ENCODE measurements at regions not wholly inside any gene's neighbourhood (a gene's known extent, or its start where the extent isn't known, plus 50 kb on each side); places are given as distances from the start of the nearest gene placed in this dataset.

DNA sequence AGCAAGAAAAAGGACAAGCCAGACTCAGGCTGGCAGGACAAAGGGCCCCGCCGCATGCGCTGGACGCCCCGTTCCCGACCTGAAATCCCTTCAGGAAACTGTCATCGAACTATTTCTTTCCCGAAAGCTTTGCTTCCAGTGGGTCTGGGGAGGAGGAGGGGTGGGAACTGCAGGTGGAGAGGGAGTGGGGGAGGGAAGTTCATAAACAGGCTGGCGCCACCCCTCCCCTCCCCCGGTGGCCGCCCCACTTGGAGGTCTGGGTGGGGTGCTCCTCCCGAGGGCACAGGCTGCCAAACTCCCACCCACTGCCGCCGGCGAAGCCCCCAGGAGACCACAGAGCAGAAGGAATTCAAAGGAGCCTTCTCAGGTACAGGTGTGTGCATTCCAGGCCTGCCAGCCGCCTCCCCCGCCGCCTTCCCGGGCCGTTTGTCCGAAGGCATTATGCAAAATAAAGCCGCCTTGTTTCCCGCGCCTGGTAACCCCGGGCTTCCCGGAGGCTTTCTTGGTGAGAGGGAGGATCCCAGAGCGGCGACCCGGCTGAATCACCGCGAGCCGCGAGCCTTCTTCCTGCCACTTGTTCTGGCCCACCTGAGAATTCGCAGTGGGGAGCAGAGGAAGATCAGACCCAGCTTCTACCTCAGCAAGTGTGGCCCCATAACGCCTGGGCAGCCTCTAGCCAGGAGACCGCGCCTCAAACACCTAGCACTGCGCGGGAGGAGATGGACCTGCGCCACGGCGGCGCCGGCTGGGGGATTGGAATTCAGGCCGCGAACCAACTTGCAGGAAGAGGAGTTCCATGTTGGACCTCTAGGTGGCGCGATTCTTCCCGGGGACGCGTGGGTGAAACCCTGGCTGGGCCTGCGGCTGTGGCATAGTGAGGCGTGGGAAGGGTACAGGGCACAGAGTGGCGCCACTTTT, 101.9 kb downstream of the FOXI3 start:
- peaks cover 0 to 4% (median 0%) of the 10 kb centered on the region in 3 donors for H3K9me3 ChIP-seq (ENCODE audit: control extremely low read depth in 1 of 3, control insufficient read depth in 2 of 3, insufficient read depth in 1 of 3, low read length in 2 of 3)
- no peak overlapping the region for H3K27ac ChIP-seq (ENCODE audit: low read length in 2 of 2)
- ATAC-seq (ENCODE audit: low read depth) (peak; percentile 41), DNase-seq (peak; percentile 72)
- Mint-ChIP-seq H3K4me3 (peak overlapping the region; percentile 63), H3K27ac (no peak overlapping the region), H3K4me1 (peaks cover 4% of the 10 kb centered on the region), H3K27me3 (peaks cover 46% of the 10 kb centered on the region), H3K9me3 (ENCODE audit: insufficient read depth) (no peaks in the 10 kb centered on the region)
- H3K36me3 ChIP-seq (replicated peaks in 1 of 2; ENCODE audit: control extremely low read depth in 1 of 2, control insufficient read depth in 1 of 2, extremely low read depth in 1 of 2, insufficient read depth in 2 of 2, low read length in 1 of 2): no peaks in the 10 kb centered on the region
- TF ChIP-seq, protein P1, sequence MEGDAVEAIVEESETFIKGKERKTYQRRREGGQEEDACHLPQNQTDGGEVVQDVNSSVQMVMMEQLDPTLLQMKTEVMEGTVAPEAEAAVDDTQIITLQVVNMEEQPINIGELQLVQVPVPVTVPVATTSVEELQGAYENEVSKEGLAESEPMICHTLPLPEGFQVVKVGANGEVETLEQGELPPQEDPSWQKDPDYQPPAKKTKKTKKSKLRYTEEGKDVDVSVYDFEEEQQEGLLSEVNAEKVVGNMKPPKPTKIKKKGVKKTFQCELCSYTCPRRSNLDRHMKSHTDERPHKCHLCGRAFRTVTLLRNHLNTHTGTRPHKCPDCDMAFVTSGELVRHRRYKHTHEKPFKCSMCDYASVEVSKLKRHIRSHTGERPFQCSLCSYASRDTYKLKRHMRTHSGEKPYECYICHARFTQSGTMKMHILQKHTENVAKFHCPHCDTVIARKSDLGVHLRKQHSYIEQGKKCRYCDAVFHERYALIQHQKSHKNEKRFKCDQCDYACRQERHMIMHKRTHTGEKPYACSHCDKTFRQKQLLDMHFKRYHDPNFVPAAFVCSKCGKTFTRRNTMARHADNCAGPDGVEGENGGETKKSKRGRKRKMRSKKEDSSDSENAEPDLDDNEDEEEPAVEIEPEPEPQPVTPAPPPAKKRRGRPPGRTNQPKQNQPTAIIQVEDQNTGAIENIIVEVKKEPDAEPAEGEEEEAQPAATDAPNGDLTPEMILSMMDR (IDR thresholded peaks at IDR 0.05): peak; percentile 84
- no peak for TF ChIP-seq EZH2 (IDR thresholded peaks at IDR 0.05; ENCODE audit: borderline replicate concordance, insufficient read depth, low read depth, low read length, poor library complexity, severe bottlenecking)
- peak overlapping the region; percentile 79 for H2AFZ ChIP-seq (ENCODE audit: insufficient read depth, low read depth, low read length, poor library complexity, severe bottlenecking)
- H4K20me1 ChIP-seq (ENCODE audit: control insufficient read depth, insufficient read depth, low read length, poor library complexity, severe bottlenecking): no peaks in the 10 kb centered on the region
- H3K4me1 ChIP-seq (ENCODE audit: control insufficient read depth in 2 of 2, insufficient read depth in 2 of 2, low read length in 2 of 2): peaks cover 8 to 9% of the 10 kb centered on the region in 2 donors
- intact Hi-C loops (cut with micrococcal nuclease): no loop called here
- WGBS (ENCODE audit: insufficient coverage): 14% methylated on average over 46 of the region's 54 CpGs
- H3K4me2 ChIP-seq (replicated peaks; ENCODE audit: low read depth, low read length, poor library complexity, severe bottlenecking): peak overlapping the region; percentile 76
- H3K27me3 ChIP-seq (replicated peaks in 1 of 4; ENCODE audit: control extremely low read depth in 1 of 4, control insufficient read depth in 3 of 4, insufficient read depth in 4 of 4, low read length in 3 of 4): peaks cover 0 to 28% (median 15%) of the 10 kb centered on the region in 4 experiments
- no peaks in the 10 kb centered on the region for H3K79me2 ChIP-seq (ENCODE audit: control insufficient read depth, insufficient read depth, low read length)
- ChIA-PET POLR2A (no interaction called here), CTCF (interaction anchor here (0.9 to 1.3 kb wide), 2 partner anchors 9 to 23 kb away, joined by 3 to 4 read pairs; no protein-coding TSS in a partner anchor)
- peak overlapping the region in 4 of 5 experiments; percentile 17 to 39 (median 34) for H3K4me3 ChIP-seq (ENCODE audit: control extremely low read depth in 1 of 5, extremely low read depth in 1 of 5, insufficient read depth in 1 of 5, low read depth in 2 of 5, low read length in 4 of 5)
- peak overlapping the region; percentile 60 for H3K9ac ChIP-seq (ENCODE audit: low read length)

DNA sequence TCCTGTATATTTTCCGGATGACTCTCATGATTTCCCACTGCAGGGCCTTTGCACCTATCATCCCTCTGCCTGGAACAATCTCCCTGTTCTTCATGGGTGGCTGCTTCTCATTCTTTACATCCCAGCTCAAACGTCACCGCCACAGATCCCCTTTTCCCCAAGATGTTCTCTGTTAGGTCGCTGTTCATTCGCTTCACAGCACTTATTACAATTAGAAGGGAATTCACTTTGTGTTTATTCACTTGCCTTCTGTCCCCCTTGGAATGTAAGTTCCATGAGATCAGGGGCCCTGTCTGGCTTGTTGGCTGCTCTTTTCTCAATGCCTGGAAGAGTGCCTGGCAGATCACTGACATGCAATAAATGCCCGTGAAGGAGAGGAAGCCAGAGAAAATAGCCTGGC, 106.7 kb downstream of the FOXI3 start:
- H3K79me2 ChIP-seq (ENCODE audit: control insufficient read depth, insufficient read depth, low read length): no peaks in the 10 kb centered on the region
- no peaks in the 10 kb centered on the region for H4K20me1 ChIP-seq (ENCODE audit: control insufficient read depth, insufficient read depth, low read length, poor library complexity, severe bottlenecking)
- peaks cover 0 to 17% (median 9%) of the 10 kb centered on the region in 4 experiments for H3K27me3 ChIP-seq (replicated peaks in 1 of 4; ENCODE audit: control extremely low read depth in 1 of 4, control insufficient read depth in 3 of 4, insufficient read depth in 4 of 4, low read length in 3 of 4)
- H3K4me2 ChIP-seq (replicated peaks; ENCODE audit: low read depth, low read length, poor library complexity, severe bottlenecking): no peak overlapping the region
- no peaks in the 10 kb centered on the region for H3K36me3 ChIP-seq (replicated peaks in 1 of 2; ENCODE audit: control extremely low read depth in 1 of 2, control insufficient read depth in 1 of 2, extremely low read depth in 1 of 2, insufficient read depth in 2 of 2, low read length in 1 of 2)
- H3K27me3 Mint-ChIP-seq: peaks cover 21% of the 10 kb centered on the region
- no peak for TF ChIP-seq EZH2 (IDR thresholded peaks at IDR 0.05; ENCODE audit: borderline replicate concordance, insufficient read depth, low read depth, low read length, poor library complexity, severe bottlenecking)
- TF ChIP-seq, protein P1 (IDR thresholded peaks at IDR 0.05): no peak
- POLR2A ChIA-PET: no interaction called here
- WGBS (ENCODE audit: insufficient coverage): 90% methylated on average over 3 of the region's 6 CpGs
- no peak overlapping the region for H3K27ac ChIP-seq (ENCODE audit: low read length in 2 of 2)
- no peak overlapping the region for H2AFZ ChIP-seq (ENCODE audit: insufficient read depth, low read depth, low read length, poor library complexity, severe bottlenecking)
- peaks cover 0 to 2% (median 0%) of the 10 kb centered on the region in 3 donors for H3K9me3 ChIP-seq (ENCODE audit: control extremely low read depth in 1 of 3, control insufficient read depth in 2 of 3, insufficient read depth in 1 of 3, low read length in 2 of 3)
- ATAC-seq (ENCODE audit: low read depth) (no peak), DNase-seq (no peak)
- H3K4me1 ChIP-seq (ENCODE audit: control insufficient read depth in 2 of 2, insufficient read depth in 2 of 2, low read length in 2 of 2): peaks cover 5 to 6% of the 10 kb centered on the region in 2 donors
- intact Hi-C loops (cut with micrococcal nuclease): no loop called here
- H3K4me1 Mint-ChIP-seq: peaks cover 1% of the 10 kb centered on the region
- no peak overlapping the region for H3K4me3 Mint-ChIP-seq
- H3K27ac Mint-ChIP-seq: no peak overlapping the region
- H3K4me3 ChIP-seq (ENCODE audit: control extremely low read depth in 1 of 5, extremely low read depth in 1 of 5, insufficient read depth in 1 of 5, low read depth in 2 of 5, low read length in 4 of 5): no peak overlapping the region
- no peaks in the 10 kb centered on the region for H3K9me3 Mint-ChIP-seq (ENCODE audit: insufficient read depth)
- H3K9ac ChIP-seq (ENCODE audit: low read length): no peak overlapping the region
- CTCF ChIA-PET: no interaction called here

Data from B cell (primary cell).